Mesendoderm (in vitro differentiated cells): ENCODE measurements at regions not wholly inside any gene's neighbourhood (a gene's known extent, or its start where the extent isn't known, plus 50 kb on each side); places are given as distances from the start of the nearest gene placed in this dataset.
"Not testable (repeated sequence)": the region's sequence is repeated elsewhere in the genome, so short reads cannot be mapped to it uniquely, and the experiment has no call there.

ENCODE experiments used
- DNase-seq: peaks from one replicate; pipeline ENCODE4 v3.0.0; 2013
- H2AK5ac ChIP-seq: 2 replicates; pipeline ENCODE4 v1.6.1; 2013; ENCODE audit warnings: low read length, inconsistent platforms
- H2BK120ac ChIP-seq: 2 replicates; pipeline ENCODE4 v1.6.1; 2013; ENCODE audit warnings: low read depth, mild to moderate bottlenecking, low read length, moderate library complexity, mixed read lengths
- H2BK15ac ChIP-seq: replicated peaks from 2 replicates; pipeline ENCODE4 v1.6.1; 2013; ENCODE audit warnings: low read depth, mild to moderate bottlenecking, moderate library complexity
- H2BK5ac ChIP-seq: 2 replicates; pipeline ENCODE4 v1.6.1; 2013; ENCODE audit warnings: low read length, inconsistent platforms
- H3K18ac ChIP-seq: 2 replicates; pipeline ENCODE4 v1.6.1; 2013; ENCODE audit warnings: mild to moderate bottlenecking, low read length, mixed read lengths
- H3K23ac ChIP-seq: one replicate; pipeline ENCODE4 v1.6.1; 2013; ENCODE audit warnings: low read length
- H3K27ac ChIP-seq: 2 replicates; pipeline ENCODE4 v1.5.1; 2013; ENCODE audit warnings: low read depth, mild to moderate bottlenecking, inconsistent platforms, low read length, moderate library complexity
- H3K27me3 ChIP-seq: 2 replicates; pipeline ENCODE4 v1.6.1; 2013; ENCODE audit warnings: low read length, control low read depth, mild to moderate bottlenecking, inconsistent platforms; ENCODE audit not compliant: insufficient read depth, poor library complexity
- H3K36me3 ChIP-seq: 2 replicates; pipeline ENCODE4 v1.6.1; 2013; ENCODE audit warnings: low read length, inconsistent platforms; ENCODE audit not compliant: control insufficient read depth, insufficient read depth
- H3K4ac ChIP-seq: one replicate; pipeline ENCODE4 v1.6.1; 2013; ENCODE audit warnings: low read depth, mild to moderate bottlenecking, low read length, moderate library complexity
- H3K4me1 ChIP-seq: 2 replicates; pipeline ENCODE4 v1.6.1; 2013; ENCODE audit warnings: low read depth, low read length, inconsistent platforms; ENCODE audit not compliant: control insufficient read depth
- H3K4me2 ChIP-seq: 2 replicates; pipeline ENCODE4 v1.6.1; 2013; ENCODE audit warnings: low read length
- H3K4me3 ChIP-seq: 2 replicates; pipeline ENCODE4 v1.5.1; 2013; ENCODE audit warnings: mild to moderate bottlenecking, low read length
- H3K56ac ChIP-seq: one replicate; pipeline ENCODE4 v1.6.1; 2013; ENCODE audit warnings: low read length
- H3K79me1 ChIP-seq: 2 replicates; pipeline ENCODE4 v1.6.1; 2013; ENCODE audit warnings: low read length, inconsistent platforms
- H3K79me2 ChIP-seq: 2 replicates; pipeline ENCODE4 v1.6.1; 2013; ENCODE audit warnings: mild to moderate bottlenecking, low read length; ENCODE audit not compliant: control insufficient read depth, insufficient read depth
- H3K9ac ChIP-seq: 2 replicates; pipeline ENCODE4 v1.6.1; 2013; ENCODE audit warnings: low read length, inconsistent platforms
- H4K5ac ChIP-seq: one replicate; pipeline ENCODE4 v1.6.1; 2013; ENCODE audit warnings: low read length
- H4K8ac ChIP-seq: one replicate; pipeline ENCODE4 v1.6.1; 2013; ENCODE audit warnings: low read depth, mild to moderate bottlenecking, control low read depth, low read length, moderate library complexity
- WGBS: extraction: QIAGEN DNeasy Blood & Tissue Kit; methylation state at CpG from one replicate; pipeline ENCODE4 v1.1.7; 2013; ENCODE audit warnings: low lambda C conversion rate, missing lambda C conversion rate; ENCODE audit not compliant: insufficient coverage; ENCODE audit errors: extremely low coverage; 5-methylcytosine and 5-hydroxymethylcytosine counted together

DNA sequence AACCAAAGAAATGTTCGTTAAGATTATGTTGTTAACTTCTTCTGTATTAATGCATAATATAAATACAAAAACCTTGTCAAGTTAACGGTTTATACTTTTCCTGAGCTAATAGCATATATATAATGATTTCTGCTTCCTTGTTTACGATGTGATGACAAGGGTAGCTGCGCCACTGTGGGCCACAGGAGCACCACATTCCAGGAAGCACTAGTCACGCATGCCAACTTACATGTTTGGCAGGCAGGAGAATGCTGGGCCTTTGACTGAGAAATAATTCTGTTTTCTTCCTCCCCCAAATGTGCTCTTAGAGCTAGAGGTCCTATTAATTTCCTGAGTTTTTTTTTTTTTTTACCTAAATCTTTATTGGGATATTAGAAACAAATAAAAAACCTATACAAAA, 349.9 kb downstream of the TGIF2LX start:
- not testable (repeated sequence) for H2BK5ac ChIP-seq, H3K79me2 ChIP-seq, H2BK120ac ChIP-seq, H3K4ac ChIP-seq, H3K18ac ChIP-seq, H3K4me1 ChIP-seq, H2AK5ac ChIP-seq, H3K4me2 ChIP-seq, H3K9ac ChIP-seq, H4K5ac ChIP-seq, H3K36me3 ChIP-seq, H3K27me3 ChIP-seq, H2BK15ac ChIP-seq, H3K56ac ChIP-seq, H3K23ac ChIP-seq, H3K4me3 ChIP-seq, H3K79me1 ChIP-seq, H4K8ac ChIP-seq, H3K27ac ChIP-seq, DNase-seq
- no CpG with 5 or more reads among the region's 5 CpGs for WGBS
